Upper lobe of right lung (tissue), 1 donor: ENCODE measurements at regions not wholly inside any gene's neighbourhood (a gene's known extent, or its start where the extent isn't known, plus 50 kb on each side); places are given as distances from the start of the nearest gene placed in this dataset.

Source experiments
- ATAC-seq: fragments of 200-7000 bp; cut with Tn5 transposase; one replicate; pipeline ENCODE4 v1.9.1; 2020; ENCODE audit warnings: mild to moderate bottlenecking, moderate library complexity
- DNase-seq: peaks from one replicate; pipeline ENCODE4 v3.0.0-alpha.2; 2020
- H3K27ac ChIP-seq: fragments of 200-600 bp; one replicate; pipeline ENCODE4 v1.8.0; 2022
- H3K27me3 ChIP-seq: fragments of 200-600 bp; one replicate; pipeline ENCODE4 v1.8.0; 2022; ENCODE audit warnings: mild to moderate bottlenecking
- H3K36me3 ChIP-seq: fragments of 200-600 bp; one replicate; pipeline ENCODE4 v1.8.0; 2022
- H3K4me1 ChIP-seq: fragments of 200-600 bp; one replicate; pipeline ENCODE4 v1.8.0; 2022
- H3K4me3 ChIP-seq: fragments of 200-600 bp; one replicate; pipeline ENCODE4 v1.8.0; 2022; ENCODE audit warnings: mild to moderate bottlenecking
- H3K9me3 ChIP-seq: fragments of 200-600 bp; one replicate; pipeline ENCODE4 v1.8.0; 2022
- intact Hi-C: fragments of 100-400 bp; cut with DNase I; formaldehyde crosslinking; loops from one replicate; pipeline ENCODE4 v1.11.0; 2022
- TF ChIP-seq, protein P1 (sequence below): fragments of 200-600 bp; IDR thresholded peaks from one replicate; pipeline ENCODE4 v1.8.0; 2022; ENCODE audit warnings: antibody characterized with exemption
- donor health status: DM: no; HTN: yes; CAD: no; lungs with severe emphysema.

DNA sequence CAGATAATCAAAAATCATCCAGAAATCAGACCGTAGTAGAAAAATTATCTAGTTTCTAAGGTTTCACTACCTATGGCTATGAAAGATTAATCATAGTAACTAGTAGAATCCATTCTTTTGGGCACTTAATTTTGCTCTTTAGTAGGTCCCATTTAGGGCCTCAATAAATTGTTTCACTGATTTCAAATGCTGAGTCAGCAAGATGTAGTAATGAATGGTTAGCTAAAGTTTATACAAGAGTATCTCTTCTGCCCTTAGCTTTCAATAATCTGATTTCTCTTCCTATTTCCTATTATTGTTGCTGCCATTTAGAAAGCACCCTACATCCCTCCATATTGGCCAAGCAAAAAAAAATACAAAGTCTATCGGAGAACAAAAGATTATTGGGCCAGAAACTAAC is 283.2 kb upstream of the PCDH10 start:
- H3K36me3 ChIP-seq: no peaks in the 10 kb centered on the region
- H3K4me1 ChIP-seq: no peaks in the 10 kb centered on the region
- H3K4me3 ChIP-seq: no peak overlapping the region
- DNase-seq (no peak), ATAC-seq (no peak)
- TF ChIP-seq, protein P1, sequence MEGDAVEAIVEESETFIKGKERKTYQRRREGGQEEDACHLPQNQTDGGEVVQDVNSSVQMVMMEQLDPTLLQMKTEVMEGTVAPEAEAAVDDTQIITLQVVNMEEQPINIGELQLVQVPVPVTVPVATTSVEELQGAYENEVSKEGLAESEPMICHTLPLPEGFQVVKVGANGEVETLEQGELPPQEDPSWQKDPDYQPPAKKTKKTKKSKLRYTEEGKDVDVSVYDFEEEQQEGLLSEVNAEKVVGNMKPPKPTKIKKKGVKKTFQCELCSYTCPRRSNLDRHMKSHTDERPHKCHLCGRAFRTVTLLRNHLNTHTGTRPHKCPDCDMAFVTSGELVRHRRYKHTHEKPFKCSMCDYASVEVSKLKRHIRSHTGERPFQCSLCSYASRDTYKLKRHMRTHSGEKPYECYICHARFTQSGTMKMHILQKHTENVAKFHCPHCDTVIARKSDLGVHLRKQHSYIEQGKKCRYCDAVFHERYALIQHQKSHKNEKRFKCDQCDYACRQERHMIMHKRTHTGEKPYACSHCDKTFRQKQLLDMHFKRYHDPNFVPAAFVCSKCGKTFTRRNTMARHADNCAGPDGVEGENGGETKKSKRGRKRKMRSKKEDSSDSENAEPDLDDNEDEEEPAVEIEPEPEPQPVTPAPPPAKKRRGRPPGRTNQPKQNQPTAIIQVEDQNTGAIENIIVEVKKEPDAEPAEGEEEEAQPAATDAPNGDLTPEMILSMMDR: no peak
- no peak overlapping the region for H3K27ac ChIP-seq
- no peaks in the 10 kb centered on the region for H3K27me3 ChIP-seq
- intact Hi-C loops: no loop called here
- no peaks in the 10 kb centered on the region for H3K9me3 ChIP-seq

DNA sequence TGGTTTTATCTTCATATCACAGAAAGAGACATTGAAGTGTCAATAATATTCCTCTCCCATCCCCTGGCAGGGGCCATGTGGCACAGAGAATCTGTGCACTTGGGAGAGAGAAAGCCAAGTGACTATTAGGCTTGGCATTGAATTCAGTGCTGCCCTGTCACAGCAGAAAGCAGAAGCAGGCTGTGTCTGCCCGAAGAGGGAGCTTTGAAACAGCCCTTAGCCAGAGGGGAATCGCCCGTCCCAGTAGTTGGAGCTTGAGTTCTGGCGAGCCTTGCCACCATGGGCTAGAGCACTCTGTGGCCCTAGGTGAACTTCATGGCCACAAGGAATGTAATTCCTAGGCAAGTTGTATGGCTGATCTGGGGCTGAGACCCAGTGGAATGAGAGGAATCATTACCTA is 282.5 kb upstream of the PCDH10 start:
- Histone ChIP-seq H3K36me3 (no peaks in the 10 kb centered on the region), H3K4me3 (no peak overlapping the region), H3K27ac (no peak overlapping the region), H3K27me3 (no peaks in the 10 kb centered on the region), H3K4me1 (no peaks in the 10 kb centered on the region), H3K9me3 (no peaks in the 10 kb centered on the region)
- ATAC-seq: no peak
- DNase-seq: no peak
- TF ChIP-seq, protein P1: no peak
- intact Hi-C loops: no loop called here

DNA sequence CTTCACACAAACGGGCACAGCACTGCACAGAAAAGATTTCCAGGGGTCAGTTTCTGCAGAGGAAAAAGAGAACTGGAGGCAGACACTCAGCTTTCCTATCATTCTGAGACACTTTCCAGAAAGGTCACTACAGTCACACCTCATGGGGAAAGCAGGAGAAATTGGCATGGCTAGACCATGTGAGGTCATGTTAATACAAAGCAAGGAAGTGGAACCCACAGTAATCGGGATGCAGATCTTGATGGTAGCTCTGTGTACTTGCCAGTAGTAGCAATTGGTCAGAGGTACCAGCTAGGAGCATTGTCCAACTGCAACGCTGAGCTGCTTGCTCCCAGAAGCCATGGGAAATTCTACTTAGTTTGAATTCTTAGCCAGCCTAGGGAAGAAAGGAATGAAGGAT is 255.3 kb upstream of the PCDH10 start:
- no peak overlapping the region for H3K27ac ChIP-seq
- ATAC-seq (no peak), DNase-seq (no peak)
- intact Hi-C loops: no loop called here
- peaks cover 4% of the 10 kb centered on the region for H3K9me3 ChIP-seq
- no peaks in the 10 kb centered on the region for H3K4me1 ChIP-seq
- no peaks in the 10 kb centered on the region for H3K36me3 ChIP-seq
- TF ChIP-seq, protein P1: no peak
- no peak overlapping the region for H3K4me3 ChIP-seq
- no peaks in the 10 kb centered on the region for H3K27me3 ChIP-seq

DNA sequence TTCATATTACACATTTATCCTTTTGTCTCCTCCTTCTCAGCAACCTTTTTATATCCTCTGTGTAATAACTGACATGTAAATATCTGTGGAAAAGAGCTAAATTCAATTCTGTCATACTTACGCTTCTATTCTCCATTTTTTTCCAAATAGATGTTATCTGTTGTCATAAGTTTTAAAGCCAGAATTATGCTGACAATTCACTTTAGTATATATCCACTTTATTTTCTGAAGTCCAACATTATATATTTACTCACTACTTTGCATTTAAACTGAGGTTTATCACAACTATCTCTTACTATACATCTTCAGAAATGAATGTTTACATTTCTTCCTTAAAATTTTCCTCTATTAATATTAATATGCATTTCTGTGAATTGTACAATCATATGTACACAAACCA is 247.9 kb upstream of the PCDH10 start:
- no peak overlapping the region for H3K27ac ChIP-seq

DNA sequence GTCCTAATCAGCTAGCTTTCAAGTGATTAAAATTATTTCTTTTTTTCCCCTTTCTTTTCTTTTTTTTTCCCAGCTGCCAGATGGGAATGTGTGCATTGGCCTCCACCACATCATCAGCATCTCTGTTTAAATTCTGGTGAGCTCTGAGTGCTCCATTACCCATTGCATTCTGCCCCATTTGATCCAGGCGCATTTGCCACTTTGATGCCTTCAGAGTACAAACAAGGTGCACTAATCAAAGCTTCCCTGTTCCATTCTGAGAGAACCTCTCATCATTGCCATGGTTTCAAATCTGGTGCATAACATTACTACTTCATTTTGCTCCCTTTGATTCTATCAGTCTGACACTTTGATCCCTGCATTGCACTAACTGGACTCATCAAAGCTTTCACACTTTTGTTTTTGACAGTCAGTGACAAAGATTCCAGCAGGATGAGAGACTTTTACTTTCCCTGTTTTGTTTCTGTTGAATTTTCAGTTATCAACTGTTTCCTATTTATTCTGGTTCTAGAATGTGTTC is 238.8 kb upstream of the PCDH10 start:
- Histone ChIP-seq H3K36me3 (no peaks in the 10 kb centered on the region), H3K9me3 (no peaks in the 10 kb centered on the region), H3K4me3 (no peak overlapping the region), H3K4me1 (no peaks in the 10 kb centered on the region), H3K27ac (no peak overlapping the region), H3K27me3 (no peaks in the 10 kb centered on the region)
- TF ChIP-seq, protein P1: no peak
- intact Hi-C loops: no loop called here
- ATAC-seq: no peak
- DNase-seq: no peak

More for the DNA sequence above, 247.9 kb upstream of the PCDH10 start:
- no peaks in the 10 kb centered on the region for H3K27me3 ChIP-seq
- H3K4me1 ChIP-seq: no peaks in the 10 kb centered on the region
- DNase-seq: no peak
- H3K36me3 ChIP-seq: no peaks in the 10 kb centered on the region
- no peak for ATAC-seq
- TF ChIP-seq, protein P1: no peak
- intact Hi-C loops: no loop called here
- no peak overlapping the region for H3K4me3 ChIP-seq
- no peaks in the 10 kb centered on the region for H3K9me3 ChIP-seq

DNA sequence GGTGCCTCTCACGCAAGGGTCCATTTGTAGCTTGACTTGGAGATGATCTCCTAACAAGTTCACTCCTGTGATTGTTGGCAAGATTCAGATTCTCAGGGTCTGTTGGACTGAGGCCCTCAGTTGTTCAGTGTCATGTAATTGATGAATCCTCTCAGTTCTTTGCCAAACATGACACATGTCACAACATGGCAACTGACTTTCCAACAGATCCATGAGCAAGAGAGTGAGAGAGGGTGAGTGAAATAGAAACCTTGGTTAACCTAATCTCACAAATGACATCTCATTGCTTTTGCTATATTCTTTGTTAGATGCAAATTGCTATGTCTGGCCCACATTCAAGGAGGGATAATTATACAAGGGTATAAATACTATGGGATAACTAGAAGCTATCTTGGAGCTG is 231.0 kb upstream of the PCDH10 start:
- Histone ChIP-seq H3K9me3 (no peaks in the 10 kb centered on the region), H3K27ac (no peak overlapping the region), H3K4me3 (no peak overlapping the region), H3K36me3 (no peaks in the 10 kb centered on the region), H3K4me1 (no peaks in the 10 kb centered on the region), H3K27me3 (no peaks in the 10 kb centered on the region)
- TF ChIP-seq, protein P1: no peak
- intact Hi-C loops: no loop called here
- no peak for DNase-seq
- ATAC-seq: no peak
